Fibroblast of skin of right biceps (primary cell): ENCODE measurements at regions not wholly inside any gene's neighbourhood (a gene's known extent, or its start where the extent isn't known, plus 50 kb on each side); places are given as distances from the start of the nearest gene placed in this dataset.
"Not testable (repeated sequence)": the region's sequence is repeated elsewhere in the genome, so short reads cannot be mapped to it uniquely, and the experiment has no call there.

Experiments used
- DNase-seq: peaks from one replicate; pipeline ENCODE4 v3.0.0-alpha.2; 2013

- no peak for DNase-seq
Observed at GRCh38 chr5:91495699-91496098, 112.6 kb upstream of the ARRDC3 start.

GRCh38 chr5:91494447-91494996 is 111.4 kb upstream of the ARRDC3 start:
- DNase-seq: no peak

GRCh38 chr5:91493086-91493485 is 110.0 kb upstream of the ARRDC3 start:
- no peak for DNase-seq

- DNase-seq: no peak
Observed at GRCh38 chr5:91491229-91491628, 108.1 kb upstream of the ARRDC3 start.

- no peak for DNase-seq
Observed at GRCh38 chr5:91490316-91490715, 107.2 kb upstream of the ARRDC3 start.

- DNase-seq: no peak
Observed at GRCh38 chr5:91487420-91487819, 104.3 kb upstream of the ARRDC3 start.

- peak; percentile 35 for DNase-seq
Observed at GRCh38 chr5:91486638-91487037, 103.5 kb upstream of the ARRDC3 start.

GRCh38 chr5:91484662-91485061 is 101.5 kb upstream of the ARRDC3 start:
- DNase-seq: peak; percentile 2

GRCh38 chr5:91479376-91479775 is 96.3 kb upstream of the ARRDC3 start:
- DNase-seq: not testable (repeated sequence)

- no peak for DNase-seq
Observed at GRCh38 chr5:91478096-91478495, 95.0 kb upstream of the ARRDC3 start.

- DNase-seq: no peak
Observed at GRCh38 chr5:91477408-91477807, 94.3 kb upstream of the ARRDC3 start.

- no peak for DNase-seq
Observed at GRCh38 chr5:91474201-91474600, 91.1 kb upstream of the ARRDC3 start.

GRCh38 chr5:91472631-91473030 is 89.5 kb upstream of the ARRDC3 start:
- DNase-seq: no peak

GRCh38 chr5:91469517-91470165 is 86.5 kb upstream of the ARRDC3 start:
- DNase-seq: no peak

GRCh38 chr5:91468651-91469422 is 85.7 kb upstream of the ARRDC3 start:
- DNase-seq: no peak

GRCh38 chr5:91464886-91465646 is 81.9 kb upstream of the ARRDC3 start:
- no peak for DNase-seq

- DNase-seq: no peak
Observed at GRCh38 chr5:91457681-91458058, 74.6 kb upstream of the ARRDC3 start.

GRCh38 chr5:91456928-91457680 is 74.0 kb upstream of the ARRDC3 start:
- DNase-seq: no peak

GRCh38 chr5:91449083-91449482 is 66.0 kb upstream of the ARRDC3 start:
- DNase-seq: no peak

- not testable (repeated sequence) for DNase-seq
Observed at GRCh38 chr5:91448079-91448478, 65.0 kb upstream of the ARRDC3 start.

GRCh38 chr5:91446880-91447279 is 63.8 kb upstream of the ARRDC3 start:
- not testable (repeated sequence) for DNase-seq

GRCh38 chr5:91443761-91444467 is 60.8 kb upstream of the ARRDC3 start:
- peak; percentile 24 for DNase-seq
